ENCODE measurements at regions not wholly inside any gene's neighbourhood (a gene's known extent, or its start where the extent isn't known, plus 50 kb on each side); places are given as distances from the start of the nearest gene placed in this dataset.

- TF ChIP-seq KIAA2018 (CRISPR knock-in tag; IDR thresholded peaks at IDR 0.05; ENCODE audit: borderline replicate concordance) (no peak), JUN (CRISPR knock-in tag; IDR thresholded peaks at IDR 0.05) (peak; percentile 57; the same call in 1 of the 2 replicates), GABPB1 (CRISPR knock-in tag; IDR thresholded peaks at IDR 0.05) (peak; percentile 69), ZNF367 (CRISPR knock-in tag; IDR thresholded peaks at IDR 0.05; ENCODE audit: borderline replicate concordance) (no peak), NCOR1 (IDR thresholded peaks at IDR 0.05; ENCODE audit: borderline replicate concordance, low read length) (no peak), ZFP36L2 (CRISPR knock-in tag; IDR thresholded peaks at IDR 0.05) (no peak), MED1 (CRISPR knock-in tag; IDR thresholded peaks at IDR 0.05) (peak; percentile 38; the same call in 1 of the 2 replicates), SOX6 (IDR thresholded peaks at IDR 0.05) (no peak), SOX6 (CRISPR knock-in tag; IDR thresholded peaks at IDR 0.05) (peak; percentile 66), ZBTB7A (CRISPR knock-in tag; IDR thresholded peaks at IDR 0.05) (0 out of 2 replicates have a peak, but pooled peaks have one; percentile 28), ZNF781 (CRISPR knock-in tag; IDR thresholded peaks at IDR 0.05; ENCODE audit: borderline replicate concordance, not compliant biosample characterization) (peak; percentile 47), ZGPAT (CRISPR knock-in tag; IDR thresholded peaks at IDR 0.05) (peak; percentile 63), SKI (IDR thresholded peaks at IDR 0.05; ENCODE audit: partially characterized antibody) (peak; percentile 14), MIER2 (CRISPR knock-in tag; IDR thresholded peaks at IDR 0.05) (no peak), MED13 (CRISPR knock-in tag; IDR thresholded peaks at IDR 0.05) (no peak)
Observed at GRCh38 chr2:120669121-120669952, 66.3 kb upstream of the GLI2 start (continued).
